HCT116 (cell line): ENCODE measurements at regions not wholly inside any gene's neighbourhood (a gene's known extent, or its start where the extent isn't known, plus 50 kb on each side); places are given as distances from the start of the nearest gene placed in this dataset.
A peak's percentile ranks its signal among the peaks of the same experiment; 100 is the strongest.

Source experiments
- ATAC-seq: fragments of 200-7000 bp; cut with Tn5 transposase; 2 replicates; pipeline ENCODE4 v1.9.1; 2020; ENCODE audit warnings: mild to moderate bottlenecking, moderate library complexity
- BruUV-seq: library from RNA; stranded (reverse); fragments of 400-500 nt; replicated peaks from 2 replicates; lab custom pipeline; 2021; lab: Mats Ljungman, UMichigan
- CTCF ChIA-PET: fragments of 300-600 bp; sonication (Branson Sonifier 250); formaldehyde crosslinking; loops from one replicate; lab custom pipeline; 2021; ENCODE audit warnings: antibody characterized with exemption; lab: Charles Lee
- POLR2A ChIA-PET: fragments of 300-600, 350-600 bp; sonication (Branson Sonifier 250); formaldehyde crosslinking; loops from one replicate; lab custom pipeline; 2021; ENCODE audit warnings: antibody characterized with exemption; lab: Charles Lee
- RAD21 ChIA-PET, 2 experiments: fragments of 300-600 bp; sonication (Branson Sonifier 250); formaldehyde crosslinking; loops; one replicate each; lab custom pipeline; 2023; ENCODE audit warnings: low total read pairs in 2 of 2; ENCODE audit not compliant: uncharacterized antibody in 2 of 2, unreplicated experiment in 2 of 2, low non-redundant PET in 1 of 2; lab: Charles Lee
- DNase-seq: peaks from one replicate; pipeline ENCODE4 v3.0.0-alpha.2; 2010; ENCODE audit warnings: low read depth, low spot score
- H2AFZ ChIP-seq: fragments of 200-600 bp; shearing (Covaris generic), sonication (generic); 2 replicates; pipeline ENCODE4 v1.6.1; 2017; ENCODE audit warnings: low read depth, mixed run types, mixed read lengths, antibody characterized with exemption, low read length; ENCODE audit not compliant: poor library complexity, severe bottlenecking
- H3K27ac ChIP-seq: 2 replicates; pipeline ENCODE4 v1.5.1; 2012; ENCODE audit warnings: low read depth, low read length
- H3K27me3 ChIP-seq: fragments of 200-600 bp; sonication (generic); 2 replicates; pipeline ENCODE4 v1.6.1; 2016; ENCODE audit warnings: mixed run types, low read length, mixed read lengths; ENCODE audit not compliant: insufficient read depth
- H3K36me3 ChIP-seq, 2 experiments: fragments of 200-500 bp in 1 of 2; fragments of 200-600 bp in 1 of 2; sonication (Bioruptor generic) in 1 of 2; sonication (generic) in 1 of 2; 2 replicates each; pipeline versions ENCODE4 v1.5.1 to v1.6.1; 2014 to 2016; ENCODE audit warnings: low read length in 2 of 2, inconsistent platforms in 1 of 2, mixed read lengths in 1 of 2, mixed run types in 1 of 2; ENCODE audit not compliant: insufficient read depth in 2 of 2, control insufficient read depth in 1 of 2
- H3K4me1 ChIP-seq, 2 experiments: fragments of 200-600 bp in 1 of 2; sonication (generic) in 1 of 2; 2 replicates each; pipeline versions ENCODE4 v1.5.1 to v1.6.1; 2012 to 2017; ENCODE audit warnings: low read length in 2 of 2, inconsistent platforms in 1 of 2, mild to moderate bottlenecking in 1 of 2, mixed read lengths in 1 of 2, mixed run types in 1 of 2, moderate library complexity in 1 of 2; ENCODE audit not compliant: insufficient read depth in 2 of 2, control insufficient read depth in 1 of 2
- H3K4me2 ChIP-seq: fragments of 200-600 bp; sonication (generic); 2 replicates; pipeline ENCODE4 v1.6.1; 2017; ENCODE audit warnings: mixed run types, low read length, mixed read lengths
- H3K4me3 ChIP-seq, 2 experiments: fragments of 200-600 bp in 1 of 2; sonication (generic) in 1 of 2; replicated peaks in 1 of 2; 2 replicates each; pipeline ENCODE4 v1.5.1; 2011 to 2016; ENCODE audit warnings: low read length in 2 of 2, control low read depth in 1 of 2, low read depth in 1 of 2, mild to moderate bottlenecking in 1 of 2, mixed read lengths in 1 of 2, mixed run types in 1 of 2
- H3K79me2 ChIP-seq: fragments of 200-600 bp; sonication (generic); 2 replicates; pipeline ENCODE4 v1.6.1; 2017; ENCODE audit warnings: mild to moderate bottlenecking, mixed run types, low read length, moderate library complexity, mixed read lengths; ENCODE audit not compliant: insufficient read depth
- H3K9ac ChIP-seq: fragments of 200-600 bp; sonication (generic); 2 replicates; pipeline ENCODE4 v1.6.1; 2016; ENCODE audit warnings: low read length, mixed read lengths
- H3K9me2 ChIP-seq: fragments of 200-600 bp; sonication (generic), shearing (Covaris generic); 2 replicates; pipeline ENCODE4 v1.6.1; 2017; ENCODE audit warnings: mixed run types, mild to moderate bottlenecking, moderate library complexity; ENCODE audit not compliant: insufficient read depth
- H3K9me3 ChIP-seq, 2 experiments: fragments of 200-500 bp in 1 of 2; fragments of 200-600 bp in 1 of 2; sonication (Bioruptor generic) in 1 of 2; sonication (generic) in 1 of 2; 2 replicates each; pipeline ENCODE4 v1.6.1; 2014 to 2017; ENCODE audit warnings: low read length in 2 of 2, mixed read lengths in 2 of 2, inconsistent platforms in 1 of 2, low read depth in 1 of 2, mild to moderate bottlenecking in 1 of 2, mixed run types in 1 of 2, moderate library complexity in 1 of 2; ENCODE audit not compliant: control insufficient read depth in 1 of 2, insufficient read depth in 1 of 2
- H4K20me1 ChIP-seq: fragments of 200-600 bp; sonication (generic), shearing (Covaris generic); 2 replicates; pipeline ENCODE4 v1.6.1; 2017; ENCODE audit warnings: mixed run types, mild to moderate bottlenecking, moderate library complexity; ENCODE audit not compliant: insufficient read depth
- CBX3 ChIP-seq: IDR thresholded peaks from 2 replicates; pipeline ENCODE4 v1.6.1; 2012; ENCODE audit warnings: low read depth
- CEBPB ChIP-seq: IDR thresholded peaks from 2 replicates; pipeline ENCODE4 v1.6.1; 2012; ENCODE audit warnings: low read depth
- CTCF ChIP-seq, 3 experiments: fragments of 200-600 bp in 1 of 3; sonication (generic) in 1 of 3; IDR thresholded peaks in 2 of 3; conservative IDR thresholded peaks in 1 of 3; 2 replicates each; pipeline ENCODE4 v1.5.1; 2012 to 2017; ENCODE audit warnings: low read depth in 2 of 3, low read length in 2 of 3, antibody characterized with exemption in 1 of 3, borderline replicate concordance in 1 of 3, control low read depth in 1 of 3, mild to moderate bottlenecking in 1 of 3, mixed read lengths in 1 of 3, mixed run types in 1 of 3, moderate library complexity in 1 of 3; ENCODE audit not compliant: insufficient read depth in 1 of 3
- EGR1 ChIP-seq: IDR thresholded peaks from 2 replicates; pipeline ENCODE4 v1.6.1; 2012; ENCODE audit warnings: low read depth
- ELF1 ChIP-seq: IDR thresholded peaks from 2 replicates; pipeline ENCODE4 v1.6.1; 2012; ENCODE audit warnings: low read depth, borderline replicate concordance
- EZH2phosphoT487 ChIP-seq: fragments of 200-600 bp; IDR thresholded peaks from 2 replicates; pipeline ENCODE4 v1.6.1; 2018; ENCODE audit warnings: antibody characterized with exemption, borderline replicate concordance
- JUND ChIP-seq: IDR thresholded peaks from 2 replicates; pipeline ENCODE4 v1.6.1; 2012
- MAX ChIP-seq: IDR thresholded peaks from 2 replicates; pipeline ENCODE4 v1.6.1; 2012
- REST ChIP-seq: IDR thresholded peaks from 2 replicates; pipeline ENCODE4 v1.6.1; 2012; ENCODE audit warnings: low read depth
- SRF ChIP-seq: IDR thresholded peaks from 2 replicates; pipeline ENCODE4 v1.6.1; 2012; ENCODE audit warnings: low read depth
- TCF7L2 ChIP-seq: IDR thresholded peaks from 2 replicates; pipeline ENCODE4 v1.7.0; 2011; ENCODE audit warnings: borderline replicate concordance, inconsistent platforms; ENCODE audit not compliant: insufficient read depth, insufficient read length; ENCODE audit errors: extremely low read depth
- ZNF274 ChIP-seq: fragments of 200-500 bp; sonication (Bioruptor generic); IDR thresholded peaks from 2 replicates; pipeline ENCODE4 v1.6.1; 2014; ENCODE audit warnings: mild to moderate bottlenecking, low read depth, low read length, inconsistent platforms
- intact Hi-C: fragments of 100-400 bp; cut with micrococcal nuclease; formaldehyde crosslinking; loops from 2 replicates; pipeline ENCODE4 v1.10.0; 2022

GRCh38 chr20:39283464-39283863 lies 321.3 kb downstream of the DHX35 start:
- no peak overlapping the region for H3K4me3 ChIP-seq
- DNase-seq (no peak), ATAC-seq (peak; percentile 54; the same call in 1 of the 2 replicates)
- intact Hi-C loops = no loop called here
- no peaks in the 10 kb centered on the region for H3K79me2 ChIP-seq
- ChIA-PET CTCF (interaction anchor here (1.3 kb wide), 1 partner anchor 967 kb away, joined by 3 read pairs; no protein-coding TSS in a partner anchor), POLR2A (no interaction called here), RAD21 (no interaction called here)
- no peak overlapping the region for H3K27ac ChIP-seq
- no peak overlapping the region for H3K4me2 ChIP-seq
- no peak for TF ChIP-seq JUND
- TF ChIP-seq CTCF (IDR thresholded peaks at IDR 0.05 in 2 of 3, conservative IDR thresholded peaks at IDR 0.05 in 1 of 3; ENCODE audit: borderline replicate concordance in 1 of 3, insufficient read depth in 1 of 3, low read depth in 2 of 3, low read length in 2 of 3) = no peak
- H3K4me1 ChIP-seq = no peaks in the 10 kb centered on the region
- no TSS peak for BruUV-seq
- H3K9me3 ChIP-seq = no peaks in the 10 kb centered on the region
- no peaks in the 10 kb centered on the region for H3K9me2 ChIP-seq
- peaks cover 8% of the 10 kb centered on the region for H3K27me3 ChIP-seq
- no peaks in the 10 kb centered on the region for H3K36me3 ChIP-seq
- no peaks in the 10 kb centered on the region for H4K20me1 ChIP-seq
- H3K9ac ChIP-seq = no peak overlapping the region
- no peak overlapping the region for H2AFZ ChIP-seq

- Histone ChIP-seq H3K4me1 (no peaks in the 10 kb centered on the region), H3K9me3 (no peaks in the 10 kb centered on the region), H4K20me1 (no peaks in the 10 kb centered on the region), H3K9me2 (no peaks in the 10 kb centered on the region), H3K36me3 (no peaks in the 10 kb centered on the region), H3K27ac (no peak overlapping the region), H3K79me2 (no peaks in the 10 kb centered on the region), H2AFZ (no peak overlapping the region), H3K4me3 (no peak overlapping the region), H3K4me2 (no peak overlapping the region), H3K27me3 (peaks cover 14% of the 10 kb centered on the region), H3K9ac (no peak overlapping the region)
- DNase-seq (no peak), ATAC-seq (no peak)
- intact Hi-C loops = no loop called here
- BruUV-seq = no TSS peak
- TF ChIP-seq CEBPB = no peak
- no peak for TF ChIP-seq ELF1
- no peak for TF ChIP-seq REST
- no peak for TF ChIP-seq MAX
- no peak for TF ChIP-seq SRF
- TF ChIP-seq CBX3 = no peak
- TF ChIP-seq CTCF (IDR thresholded peaks at IDR 0.05 in 2 of 3, conservative IDR thresholded peaks at IDR 0.05 in 1 of 3; ENCODE audit: borderline replicate concordance in 1 of 3, insufficient read depth in 1 of 3, low read depth in 2 of 3, low read length in 2 of 3) = no peak
- TF ChIP-seq ZNF274 = no peak
- TF ChIP-seq EZH2phosphoT487 = no peak
- TF ChIP-seq TCF7L2 = no peak
- no peak for TF ChIP-seq EGR1
- ChIA-PET RAD21 (no interaction called here), POLR2A (no interaction called here), CTCF (interaction anchor here (1.3 kb wide), 1 partner anchor 968 kb away, joined by 3 read pairs; no protein-coding TSS in a partner anchor)
Measured at GRCh38 chr20:39282619-39283092, 320.5 kb downstream of the DHX35 start.
